GM12873 (cell line): ENCODE measurements at regions not wholly inside any gene's neighbourhood (a gene's known extent, or its start where the extent isn't known, plus 50 kb on each side); places are given as distances from the start of the nearest gene placed in this dataset.

Experiments
- CTCF ChIP-seq: IDR thresholded peaks from 2 replicates; pipeline ENCODE4 v1.5.1; 2012; ENCODE audit warnings: low read depth, mild to moderate bottlenecking, moderate library complexity, low read length, control low read depth; ENCODE audit not compliant: insufficient read depth; ENCODE audit errors: missing control alignments

GRCh38 chr4:120400441-120400840, 333.8 kb upstream of the MAD2L1 start:
- TF ChIP-seq CTCF: no peak

- no peak for TF ChIP-seq CTCF
These were observed 333.2 kb upstream of the MAD2L1 start for GRCh38 chr4:120399826-120400225.

GRCh38 chr4:120395746-120396145, 329.1 kb upstream of the MAD2L1 start:
- no peak for TF ChIP-seq CTCF

- no peak for TF ChIP-seq CTCF
These were observed 289.2 kb upstream of the MAD2L1 start for GRCh38 chr4:120355881-120356280.

- no peak for TF ChIP-seq CTCF
These were observed 287.7 kb upstream of the MAD2L1 start for GRCh38 chr4:120354381-120354780.

GRCh38 chr4:120353235-120353634, 286.6 kb upstream of the MAD2L1 start:
- TF ChIP-seq CTCF: no peak

GRCh38 chr4:120352739-120353138, 286.1 kb upstream of the MAD2L1 start:
- no peak for TF ChIP-seq CTCF
